CD4-positive, alpha-beta T cell (primary cell): ENCODE measurements at regions not wholly inside any gene's neighbourhood (a gene's known extent, or its start where the extent isn't known, plus 50 kb on each side); places are given as distances from the start of the nearest gene placed in this dataset.

Experiments used
- ATAC-seq: fragments of 200-7000 bp; cut with Tn5 transposase; one replicate; pipeline ENCODE4 v1.10.0; 2022; ENCODE audit warnings: mild to moderate bottlenecking; ENCODE audit not compliant: poor library complexity
- CTCF ChIA-PET: fragments of 350-600 bp; sonication (Branson Sonifier 250); formaldehyde crosslinking; loops from one replicate; lab custom pipeline; 2021; ENCODE audit warnings: antibody characterized with exemption, inconsistent platforms; lab: Charles Lee
- POLR2A ChIA-PET: fragments of 350-600 bp; sonication (Branson Sonifier 250); formaldehyde crosslinking; loops from one replicate; lab custom pipeline; 2021; ENCODE audit warnings: antibody characterized with exemption, inconsistent platforms; lab: Charles Lee
- DNase-seq, 14 experiments: peaks; one replicate each; pipeline ENCODE4 v3.0.0-alpha.2; 2013 to 2020; ENCODE audit warnings: mixed read lengths in 2 of 14
- H3K27ac ChIP-seq, 2 donors: one replicate each; pipeline versions ENCODE4 v1.5.1 to v1.7.0; 2013; ENCODE audit warnings: low read length in 2 of 2, low read depth in 1 of 2, mild to moderate bottlenecking in 1 of 2
- H3K27me3 ChIP-seq, 2 experiments: 1 replicate in 1 of 2; 2 replicates in 1 of 2; pipeline versions ENCODE4 v1.6.1 to v1.7.0; 2013; ENCODE audit warnings: low read length in 2 of 2, control low read depth in 1 of 2, mild to moderate bottlenecking in 1 of 2, moderate library complexity in 1 of 2; ENCODE audit not compliant: insufficient read depth in 2 of 2, control insufficient read depth in 1 of 2
- H3K36me3 ChIP-seq: one replicate; pipeline ENCODE4 v1.6.1; 2013; ENCODE audit warnings: low read length, control low read depth; ENCODE audit not compliant: insufficient read depth
- H3K4me1 ChIP-seq: one replicate; pipeline ENCODE4 v1.6.1; 2013; ENCODE audit warnings: low read length, control low read depth; ENCODE audit not compliant: insufficient read depth
- H3K4me3 ChIP-seq: one replicate; pipeline ENCODE4 v1.5.1; 2013; ENCODE audit warnings: mild to moderate bottlenecking, low read length, moderate library complexity
- H3K9me3 ChIP-seq, 2 experiments: 1 replicate in 1 of 2; 2 replicates in 1 of 2; pipeline versions ENCODE4 v1.6.1 to v1.7.0; 2013; ENCODE audit warnings: low read length in 2 of 2, mild to moderate bottlenecking in 2 of 2, control low read depth in 1 of 2, moderate library complexity in 1 of 2; ENCODE audit not compliant: control insufficient read depth in 1 of 2, insufficient read depth in 1 of 2
- H3K27ac Mint-ChIP-seq: one replicate; pipeline ENCODE4 v1.8.0; 2020; ENCODE audit warnings: mixed read lengths
- H3K27me3 Mint-ChIP-seq: one replicate; pipeline ENCODE4 v1.8.0; 2021; ENCODE audit warnings: mixed read lengths
- H3K36me3 Mint-ChIP-seq: one replicate; pipeline ENCODE4 v1.8.0; 2021; ENCODE audit warnings: low read depth, mixed read lengths
- H3K4me1 Mint-ChIP-seq: one replicate; pipeline ENCODE4 v1.8.0; 2021; ENCODE audit warnings: low read depth, mixed read lengths
- H3K4me3 Mint-ChIP-seq: one replicate; pipeline ENCODE4 v1.8.0; 2020; ENCODE audit warnings: mild to moderate bottlenecking, mixed read lengths
- H3K9me3 Mint-ChIP-seq: one replicate; pipeline ENCODE4 v1.8.0; 2020; ENCODE audit warnings: mixed read lengths
- CTCF ChIP-seq: fragments of 200-600 bp; IDR thresholded peaks from one replicate; pipeline ENCODE4 v1.8.0; 2022; ENCODE audit warnings: antibody characterized with exemption, mild to moderate bottlenecking
- intact Hi-C, 2 experiments: fragments of 100-400 bp; cut with DNase I in 1 of 2; cut with micrococcal nuclease in 1 of 2; formaldehyde crosslinking; loops; one replicate each; pipeline versions ENCODE4 v1.15.1 to v1.9.0; 2023 to 2025; cut with DNase I, micrococcal nuclease

GRCh38 chr19:34825212-34825611 lies 52.2 kb upstream of the ZNF599 start:
- no peak overlapping the region for H3K27ac ChIP-seq
- no peaks in the 10 kb centered on the region for H3K9me3 ChIP-seq
- Mint-ChIP-seq H3K27ac (no peak overlapping the region), H3K36me3 (peaks cover 12% of the 10 kb centered on the region), H3K4me3 (no peak overlapping the region), H3K27me3 (no peaks in the 10 kb centered on the region), H3K4me1 (no peaks in the 10 kb centered on the region), H3K9me3 (peaks cover 2% of the 10 kb centered on the region)
- H3K27me3 ChIP-seq, result no peaks in the 10 kb centered on the region
- CTCF ChIA-PET, result no interaction called here
- H3K36me3 ChIP-seq, result no peaks in the 10 kb centered on the region
- no peak for TF ChIP-seq CTCF
- POLR2A ChIA-PET, result no interaction called here
- intact Hi-C loops, result no loop called here
- no peak for DNase-seq
- no peaks in the 10 kb centered on the region for H3K4me1 ChIP-seq
- H3K4me3 ChIP-seq, result no peak overlapping the region
- no peak for ATAC-seq

GRCh38 chr19:34824686-34825085 lies 51.7 kb upstream of the ZNF599 start:
- H3K27ac ChIP-seq, result no peak overlapping the region
- DNase-seq (no peak), ATAC-seq (no peak)
- H3K36me3 ChIP-seq, result no peaks in the 10 kb centered on the region
- H3K36me3 Mint-ChIP-seq, result peaks cover 17% of the 10 kb centered on the region
- H3K27me3 Mint-ChIP-seq, result no peaks in the 10 kb centered on the region
- POLR2A ChIA-PET, result no interaction called here
- intact Hi-C loops, result no loop called here
- no peak for TF ChIP-seq CTCF
- H3K4me1 ChIP-seq, result no peaks in the 10 kb centered on the region
- CTCF ChIA-PET, result no interaction called here
- H3K4me1 Mint-ChIP-seq, result no peaks in the 10 kb centered on the region
- H3K9me3 Mint-ChIP-seq, result peaks cover 2% of the 10 kb centered on the region
- no peaks in the 10 kb centered on the region for H3K9me3 ChIP-seq
- H3K27ac Mint-ChIP-seq, result no peak overlapping the region
- no peak overlapping the region for H3K4me3 Mint-ChIP-seq
- no peak overlapping the region for H3K4me3 ChIP-seq
- no peaks in the 10 kb centered on the region for H3K27me3 ChIP-seq
